Caco-2 (cell line): ENCODE measurements at regions not wholly inside any gene's neighbourhood (a gene's known extent, or its start where the extent isn't known, plus 50 kb on each side); places are given as distances from the start of the nearest gene placed in this dataset.

Experiments
- BruUV-seq: library from RNA; stranded (reverse); fragments of 400-500 nt; replicated peaks from 2 replicates; lab custom pipeline; 2021; lab: Mats Ljungman, UMichigan
- CTCF ChIA-PET: fragments of 300-600 bp; sonication (Branson Sonifier 250); formaldehyde crosslinking; loops from one replicate; lab custom pipeline; 2022; ENCODE audit warnings: antibody characterized with exemption; lab: Charles Lee
- POLR2A ChIA-PET: fragments of 300-600 bp; sonication (Branson Sonifier 250); formaldehyde crosslinking; loops from one replicate; lab custom pipeline; 2022; ENCODE audit warnings: antibody characterized with exemption; lab: Charles Lee
- DNase-seq, 2 experiments: peaks; one replicate each; pipeline versions ENCODE4 v3.0.0 to v3.0.0-alpha.2; 2020 to 2022
- H3K27me3 ChIP-seq: replicated peaks from 2 replicates; pipeline ENCODE4 v1.6.0; 2011; ENCODE audit warnings: low read length; ENCODE audit not compliant: control insufficient read depth, insufficient read depth
- H3K36me3 ChIP-seq: 2 replicates; pipeline ENCODE4 v1.5.1; 2011; ENCODE audit warnings: low read length; ENCODE audit not compliant: control insufficient read depth, insufficient read depth
- H3K4me1 ChIP-seq: fragments of 250-450 bp; sonication (Bioruptor Pico); 2 replicates; pipeline ENCODE4 v1.5.1; 2020; ENCODE audit warnings: mild to moderate bottlenecking
- H3K4me3 ChIP-seq: 2 replicates; pipeline ENCODE4 v1.5.1; 2011; ENCODE audit warnings: low read depth, mild to moderate bottlenecking, control low read depth, low read length
- H3K9me3 ChIP-seq: fragments of 250-450 bp; sonication (Bioruptor Pico); 2 replicates; pipeline ENCODE4 v1.5.1; 2020; ENCODE audit warnings: mild to moderate bottlenecking, moderate library complexity
- H3K27ac Mint-ChIP-seq: one replicate; pipeline ENCODE4 v1.8.0; 2022; ENCODE audit warnings: mixed read lengths; ENCODE audit not compliant: unreplicated experiment
- H3K27me3 Mint-ChIP-seq: one replicate; pipeline ENCODE4 v1.8.0; 2022; ENCODE audit warnings: mixed read lengths; ENCODE audit not compliant: insufficient read depth, unreplicated experiment
- H3K36me3 Mint-ChIP-seq: one replicate; pipeline ENCODE4 v1.8.0; 2022; ENCODE audit warnings: mild to moderate bottlenecking, mixed read lengths; ENCODE audit not compliant: insufficient read depth, unreplicated experiment
- H3K4me1 Mint-ChIP-seq: one replicate; pipeline ENCODE4 v1.8.0; 2022; ENCODE audit warnings: low read depth, mixed read lengths; ENCODE audit not compliant: unreplicated experiment
- H3K4me3 Mint-ChIP-seq: one replicate; pipeline ENCODE4 v1.8.0; 2022; ENCODE audit warnings: mild to moderate bottlenecking, moderate library complexity, mixed read lengths; ENCODE audit not compliant: unreplicated experiment
- H3K9me3 Mint-ChIP-seq: one replicate; pipeline ENCODE4 v1.8.0; 2022; ENCODE audit warnings: mixed read lengths; ENCODE audit not compliant: unreplicated experiment
- CTCF ChIP-seq, 2 experiments: fragments of 200-600 bp in 1 of 2; IDR thresholded peaks; 1 replicate in 1 of 2; 2 replicates in 1 of 2; pipeline versions ENCODE4 v1.5.1 to v1.8.0; 2011 to 2022; ENCODE audit warnings: antibody characterized with exemption in 1 of 2, control low read depth in 1 of 2, inconsistent platforms in 1 of 2, low read depth in 1 of 2, low read length in 1 of 2, mild to moderate bottlenecking in 1 of 2, moderate library complexity in 1 of 2; ENCODE audit not compliant: insufficient read depth in 1 of 2, severe bottlenecking in 1 of 2, unreplicated experiment in 1 of 2
- intact Hi-C: fragments of 100-400 bp; cut with micrococcal nuclease; formaldehyde crosslinking; loops from one replicate; pipeline ENCODE4 v1.10.0; 2022; ENCODE audit not compliant: unreplicated experiment

- Histone ChIP-seq H3K9me3 (no peaks in the 10 kb centered on the region), H3K36me3 (no peaks in the 10 kb centered on the region), H3K27me3 (0 out of 2 replicates have a peak, but pooled peaks cover 1% of the 10 kb centered on the region), H3K4me3 (no peak overlapping the region), H3K4me1 (no peaks in the 10 kb centered on the region)
- no peak overlapping the region for H3K4me3 Mint-ChIP-seq
- CTCF ChIA-PET: no interaction called here
- no peaks in the 10 kb centered on the region for H3K9me3 Mint-ChIP-seq
- POLR2A ChIA-PET: no interaction called here
- no peaks in the 10 kb centered on the region for H3K4me1 Mint-ChIP-seq
- H3K36me3 Mint-ChIP-seq: no peaks in the 10 kb centered on the region
- no peak for DNase-seq
- H3K27ac Mint-ChIP-seq: no peak overlapping the region
- TF ChIP-seq CTCF (IDR thresholded peaks at IDR 0.05; ENCODE audit: insufficient read depth in 1 of 2, low read depth in 1 of 2, low read length in 1 of 2, severe bottlenecking in 1 of 2, unreplicated experiment in 1 of 2): no peak
- peaks cover 7% of the 10 kb centered on the region for H3K27me3 Mint-ChIP-seq
- intact Hi-C loops: no loop called here
- no TSS peak for BruUV-seq
Observed at GRCh38 chr11:130576146-130576545, 127.7 kb downstream of the ADAMTS15 start.

- Histone ChIP-seq H3K9me3 (no peaks in the 10 kb centered on the region), H3K27me3 (peaks cover 1% of the 10 kb centered on the region; the same call in 1 of the 2 replicates), H3K36me3 (no peaks in the 10 kb centered on the region), H3K4me3 (no peak overlapping the region), H3K4me1 (no peaks in the 10 kb centered on the region)
- Mint-ChIP-seq H3K27me3 (peaks cover 14% of the 10 kb centered on the region), H3K36me3 (no peaks in the 10 kb centered on the region), H3K9me3 (peaks cover 11% of the 10 kb centered on the region), H3K4me1 (no peaks in the 10 kb centered on the region), H3K4me3 (no peak overlapping the region), H3K27ac (no peak overlapping the region)
- intact Hi-C loops: no loop called here
- ChIA-PET CTCF (interaction anchor here (0.7 kb wide), 1 partner anchor 1216 kb away, joined by 11 read pairs; no protein-coding TSS in a partner anchor), POLR2A (no interaction called here)
- DNase-seq: no peak
- BruUV-seq: no TSS peak
- TF ChIP-seq CTCF (IDR thresholded peaks at IDR 0.05; ENCODE audit: insufficient read depth in 1 of 2, low read depth in 1 of 2, low read length in 1 of 2, severe bottlenecking in 1 of 2, unreplicated experiment in 1 of 2): no peak
Observed at GRCh38 chr11:130578738-130579368, 130.4 kb downstream of the ADAMTS15 start.

GRCh38 chr11:130580372-130580771 lies 131.9 kb downstream of the ADAMTS15 start:
- Histone ChIP-seq H3K36me3 (no peaks in the 10 kb centered on the region), H3K4me1 (no peaks in the 10 kb centered on the region), H3K27me3 (peaks cover 1% of the 10 kb centered on the region; the same call in 1 of the 2 replicates), H3K4me3 (no peak overlapping the region), H3K9me3 (no peaks in the 10 kb centered on the region)
- TF ChIP-seq CTCF (IDR thresholded peaks at IDR 0.05; ENCODE audit: insufficient read depth in 1 of 2, low read depth in 1 of 2, low read length in 1 of 2, severe bottlenecking in 1 of 2, unreplicated experiment in 1 of 2): no peak
- H3K4me1 Mint-ChIP-seq: no peaks in the 10 kb centered on the region
- peaks cover 9% of the 10 kb centered on the region for H3K27me3 Mint-ChIP-seq
- H3K9me3 Mint-ChIP-seq: peaks cover 11% of the 10 kb centered on the region
- H3K36me3 Mint-ChIP-seq: no peaks in the 10 kb centered on the region
- POLR2A ChIA-PET: no interaction called here
- DNase-seq: no peak
- H3K27ac Mint-ChIP-seq: no peak overlapping the region
- CTCF ChIA-PET: no interaction called here
- intact Hi-C loops: no loop called here
- no TSS peak for BruUV-seq
- H3K4me3 Mint-ChIP-seq: no peak overlapping the region
